ENCODE measurements at regions not wholly inside any gene's neighbourhood (a gene's known extent, or its start where the extent isn't known, plus 50 kb on each side); places are given as distances from the start of the nearest gene placed in this dataset.

GRCh38 chr14:45664668-45665356 lies 411.8 kb upstream of the MIS18BP1 start:
- H3K4me3 ChIP-seq (replicated peaks in 1 of 2; ENCODE audit: low read depth in 1 of 2, low read length in 2 of 2) = no peak overlapping the region
- no peak overlapping the region for H3K9ac ChIP-seq (ENCODE audit: low read length)
- H3K4me1 ChIP-seq (ENCODE audit: control insufficient read depth in 1 of 2, insufficient read depth in 2 of 2, low read length in 2 of 2) = no peaks in the 10 kb centered on the region
- no peaks in the 10 kb centered on the region for H3K36me3 ChIP-seq (ENCODE audit: control insufficient read depth in 1 of 2, insufficient read depth in 2 of 2, low read length in 2 of 2)
- no TSS peak for BruUV-seq (replicated peaks)
- no peak overlapping the region for H2AFZ ChIP-seq (ENCODE audit: low read depth, low read length, poor library complexity, severe bottlenecking)
- H3K79me2 ChIP-seq (ENCODE audit: insufficient read depth, low read length) = no peaks in the 10 kb centered on the region
- H3K9me3 ChIP-seq (ENCODE audit: control insufficient read depth in 1 of 2, insufficient read depth in 1 of 2, low read depth in 1 of 2, low read length in 2 of 2) = no peaks in the 10 kb centered on the region
- DNase-seq (ENCODE audit: low read depth, low spot score) = no peak
- CTCF ChIA-PET = interaction anchor here (1.3 kb wide), 1 partner anchor 14 kb away, joined by 5 read pairs; no protein-coding TSS in a partner anchor
- TF ChIP-seq, protein P1, sequence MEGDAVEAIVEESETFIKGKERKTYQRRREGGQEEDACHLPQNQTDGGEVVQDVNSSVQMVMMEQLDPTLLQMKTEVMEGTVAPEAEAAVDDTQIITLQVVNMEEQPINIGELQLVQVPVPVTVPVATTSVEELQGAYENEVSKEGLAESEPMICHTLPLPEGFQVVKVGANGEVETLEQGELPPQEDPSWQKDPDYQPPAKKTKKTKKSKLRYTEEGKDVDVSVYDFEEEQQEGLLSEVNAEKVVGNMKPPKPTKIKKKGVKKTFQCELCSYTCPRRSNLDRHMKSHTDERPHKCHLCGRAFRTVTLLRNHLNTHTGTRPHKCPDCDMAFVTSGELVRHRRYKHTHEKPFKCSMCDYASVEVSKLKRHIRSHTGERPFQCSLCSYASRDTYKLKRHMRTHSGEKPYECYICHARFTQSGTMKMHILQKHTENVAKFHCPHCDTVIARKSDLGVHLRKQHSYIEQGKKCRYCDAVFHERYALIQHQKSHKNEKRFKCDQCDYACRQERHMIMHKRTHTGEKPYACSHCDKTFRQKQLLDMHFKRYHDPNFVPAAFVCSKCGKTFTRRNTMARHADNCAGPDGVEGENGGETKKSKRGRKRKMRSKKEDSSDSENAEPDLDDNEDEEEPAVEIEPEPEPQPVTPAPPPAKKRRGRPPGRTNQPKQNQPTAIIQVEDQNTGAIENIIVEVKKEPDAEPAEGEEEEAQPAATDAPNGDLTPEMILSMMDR (IDR thresholded peaks at IDR 0.05 in 2 of 3, conservative IDR thresholded peaks at IDR 0.05 in 1 of 3; ENCODE audit: borderline replicate concordance in 1 of 3, insufficient read depth in 1 of 3, low read depth in 2 of 3, low read length in 2 of 3) = peak in 2 of 3 experiments; percentile 39 to 52; a peak in 3 of 6 replicates
- TF ChIP-seq, protein P2, sequence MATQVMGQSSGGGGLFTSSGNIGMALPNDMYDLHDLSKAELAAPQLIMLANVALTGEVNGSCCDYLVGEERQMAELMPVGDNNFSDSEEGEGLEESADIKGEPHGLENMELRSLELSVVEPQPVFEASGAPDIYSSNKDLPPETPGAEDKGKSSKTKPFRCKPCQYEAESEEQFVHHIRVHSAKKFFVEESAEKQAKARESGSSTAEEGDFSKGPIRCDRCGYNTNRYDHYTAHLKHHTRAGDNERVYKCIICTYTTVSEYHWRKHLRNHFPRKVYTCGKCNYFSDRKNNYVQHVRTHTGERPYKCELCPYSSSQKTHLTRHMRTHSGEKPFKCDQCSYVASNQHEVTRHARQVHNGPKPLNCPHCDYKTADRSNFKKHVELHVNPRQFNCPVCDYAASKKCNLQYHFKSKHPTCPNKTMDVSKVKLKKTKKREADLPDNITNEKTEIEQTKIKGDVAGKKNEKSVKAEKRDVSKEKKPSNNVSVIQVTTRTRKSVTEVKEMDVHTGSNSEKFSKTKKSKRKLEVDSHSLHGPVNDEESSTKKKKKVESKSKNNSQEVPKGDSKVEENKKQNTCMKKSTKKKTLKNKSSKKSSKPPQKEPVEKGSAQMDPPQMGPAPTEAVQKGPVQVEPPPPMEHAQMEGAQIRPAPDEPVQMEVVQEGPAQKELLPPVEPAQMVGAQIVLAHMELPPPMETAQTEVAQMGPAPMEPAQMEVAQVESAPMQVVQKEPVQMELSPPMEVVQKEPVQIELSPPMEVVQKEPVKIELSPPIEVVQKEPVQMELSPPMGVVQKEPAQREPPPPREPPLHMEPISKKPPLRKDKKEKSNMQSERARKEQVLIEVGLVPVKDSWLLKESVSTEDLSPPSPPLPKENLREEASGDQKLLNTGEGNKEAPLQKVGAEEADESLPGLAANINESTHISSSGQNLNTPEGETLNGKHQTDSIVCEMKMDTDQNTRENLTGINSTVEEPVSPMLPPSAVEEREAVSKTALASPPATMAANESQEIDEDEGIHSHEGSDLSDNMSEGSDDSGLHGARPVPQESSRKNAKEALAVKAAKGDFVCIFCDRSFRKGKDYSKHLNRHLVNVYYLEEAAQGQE (IDR thresholded peaks at IDR 0.05; ENCODE audit: low read depth) = no peak
- intact Hi-C loops (cut with micrococcal nuclease) = no loop called here
- no peaks in the 10 kb centered on the region for H3K27me3 ChIP-seq (ENCODE audit: insufficient read depth, low read length)
- POLR2A ChIA-PET = no interaction called here
- peak; percentile 72 for ATAC-seq
- no peaks in the 10 kb centered on the region for H3K9me2 ChIP-seq (ENCODE audit: insufficient read depth)
- H3K27ac ChIP-seq (ENCODE audit: low read depth, low read length) = no peak overlapping the region
- RAD21 ChIA-PET (ENCODE audit: low non-redundant PET in 1 of 2, low total read pairs in 2 of 2, uncharacterized antibody in 2 of 2, unreplicated experiment in 2 of 2) = no interaction called here
- no peaks in the 10 kb centered on the region for H4K20me1 ChIP-seq (ENCODE audit: insufficient read depth)
- H3K4me2 ChIP-seq (ENCODE audit: low read length) = no peak overlapping the region
